BE2C (cell line): ENCODE measurements at regions not wholly inside any gene's neighbourhood (a gene's known extent, or its start where the extent isn't known, plus 50 kb on each side); places are given as distances from the start of the nearest gene placed in this dataset.

Experiments used
- DNase-seq: peaks from one replicate; pipeline ENCODE4 v3.0.0-alpha.2; 2020
- H3K27me3 ChIP-seq: fragments of 250-450 bp; sonication (Bioruptor Pico); 2 replicates; pipeline ENCODE4 v1.5.1; 2020; ENCODE audit warnings: mild to moderate bottlenecking
- H3K36me3 ChIP-seq: fragments of 250-450 bp; sonication (Bioruptor Pico); 2 replicates; pipeline ENCODE4 v1.5.1; 2020; ENCODE audit warnings: mild to moderate bottlenecking
- H3K4me1 ChIP-seq: fragments of 250-450 bp; sonication (Bioruptor Pico); 2 replicates; pipeline ENCODE4 v1.5.1; 2020
- H3K4me3 ChIP-seq: 2 replicates; pipeline ENCODE4 v1.5.1; 2011; ENCODE audit warnings: low read depth, low read length
- H3K9me3 ChIP-seq: fragments of 250-450 bp; sonication (Bioruptor Pico); 2 replicates; pipeline ENCODE4 v1.5.1; 2020
- TF ChIP-seq, protein P1 (sequence below): IDR thresholded peaks from 2 replicates; pipeline ENCODE4 v1.5.1; 2012; ENCODE audit warnings: mild to moderate bottlenecking, low read depth, low read length

DNA sequence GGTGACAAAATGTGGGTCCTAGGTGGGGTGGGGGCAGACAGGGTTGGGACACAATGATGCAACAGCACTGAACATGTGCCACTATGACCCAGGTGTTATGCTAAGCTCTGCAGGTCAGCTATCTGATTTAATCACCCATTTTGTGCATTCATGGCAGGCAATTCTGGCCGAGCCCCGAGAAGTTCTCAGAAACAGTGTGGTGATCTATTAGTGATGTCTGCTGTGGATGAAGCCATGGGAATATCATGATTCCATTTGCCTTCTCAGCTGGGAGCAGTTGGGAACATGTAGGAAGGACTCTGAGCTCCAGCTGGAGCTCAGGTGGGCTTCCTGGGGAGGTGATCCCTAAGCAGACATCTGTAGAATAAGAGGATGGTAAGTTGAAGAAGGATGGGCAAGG lies 194.0 kb upstream of the POU3F1 start:
- no peak overlapping the region for H3K4me3 ChIP-seq
- TF ChIP-seq, protein P1, sequence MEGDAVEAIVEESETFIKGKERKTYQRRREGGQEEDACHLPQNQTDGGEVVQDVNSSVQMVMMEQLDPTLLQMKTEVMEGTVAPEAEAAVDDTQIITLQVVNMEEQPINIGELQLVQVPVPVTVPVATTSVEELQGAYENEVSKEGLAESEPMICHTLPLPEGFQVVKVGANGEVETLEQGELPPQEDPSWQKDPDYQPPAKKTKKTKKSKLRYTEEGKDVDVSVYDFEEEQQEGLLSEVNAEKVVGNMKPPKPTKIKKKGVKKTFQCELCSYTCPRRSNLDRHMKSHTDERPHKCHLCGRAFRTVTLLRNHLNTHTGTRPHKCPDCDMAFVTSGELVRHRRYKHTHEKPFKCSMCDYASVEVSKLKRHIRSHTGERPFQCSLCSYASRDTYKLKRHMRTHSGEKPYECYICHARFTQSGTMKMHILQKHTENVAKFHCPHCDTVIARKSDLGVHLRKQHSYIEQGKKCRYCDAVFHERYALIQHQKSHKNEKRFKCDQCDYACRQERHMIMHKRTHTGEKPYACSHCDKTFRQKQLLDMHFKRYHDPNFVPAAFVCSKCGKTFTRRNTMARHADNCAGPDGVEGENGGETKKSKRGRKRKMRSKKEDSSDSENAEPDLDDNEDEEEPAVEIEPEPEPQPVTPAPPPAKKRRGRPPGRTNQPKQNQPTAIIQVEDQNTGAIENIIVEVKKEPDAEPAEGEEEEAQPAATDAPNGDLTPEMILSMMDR: no peak

DNA sequence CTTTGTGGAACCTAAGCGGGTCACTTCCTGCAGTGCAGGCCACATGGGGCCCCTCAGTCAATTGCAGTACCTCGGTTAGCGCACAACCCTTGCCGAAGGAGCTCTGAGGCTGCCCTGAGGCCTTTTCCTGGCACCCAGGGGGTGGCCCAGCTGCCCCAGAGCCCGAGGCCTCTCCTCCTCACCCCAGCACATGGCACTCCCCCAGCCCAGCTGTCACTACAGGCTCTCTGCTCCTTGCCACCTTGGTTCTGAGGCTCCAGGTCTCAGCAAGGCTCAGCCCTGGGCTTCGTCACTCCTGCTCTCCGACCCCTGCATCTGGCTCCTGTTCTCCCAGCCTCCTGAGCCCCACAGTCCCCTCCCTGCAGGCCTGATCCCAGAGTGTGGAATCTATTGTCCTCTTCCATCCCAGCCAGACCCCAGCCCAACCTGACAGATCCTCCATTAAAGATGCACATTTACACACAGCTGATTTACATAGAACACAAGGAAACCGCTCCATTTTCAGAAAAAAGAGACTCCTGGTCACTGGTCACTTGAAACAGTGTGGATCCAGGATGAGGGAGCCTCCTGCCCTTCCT lies 192.8 kb upstream of the POU3F1 start:
- no peak for DNase-seq
- Histone ChIP-seq H3K9me3 (no peaks in the 10 kb centered on the region), H3K4me1 (no peaks in the 10 kb centered on the region), H3K36me3 (no peaks in the 10 kb centered on the region), H3K4me3 (no peak overlapping the region), H3K27me3 (no peaks in the 10 kb centered on the region)
- TF ChIP-seq, protein P1: no peak

More for the DNA sequence above, 194.0 kb upstream of the POU3F1 start:
- no peak for DNase-seq
- H3K27me3 ChIP-seq: no peaks in the 10 kb centered on the region
- H3K4me1 ChIP-seq: no peaks in the 10 kb centered on the region
- no peaks in the 10 kb centered on the region for H3K9me3 ChIP-seq
- H3K36me3 ChIP-seq: no peaks in the 10 kb centered on the region

DNA sequence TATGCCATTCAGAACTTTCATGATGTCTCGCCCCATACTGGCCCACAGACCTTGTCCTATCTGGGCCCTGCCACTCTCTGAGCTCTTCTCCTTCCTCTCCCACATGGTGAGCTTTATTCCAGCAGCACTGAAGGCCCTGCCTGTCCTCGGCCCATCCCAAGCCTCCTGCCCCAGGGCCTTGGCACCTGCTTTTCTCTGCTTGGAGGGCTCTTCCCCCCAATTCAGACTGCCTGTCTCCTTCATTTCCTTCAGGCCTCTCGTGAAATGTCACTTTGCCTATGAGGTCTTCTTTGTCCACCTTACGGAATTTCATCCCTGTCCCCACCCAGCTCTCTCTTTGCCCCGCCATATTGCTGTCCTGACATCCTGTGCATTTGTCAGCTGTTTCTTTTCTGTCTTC lies 191.7 kb upstream of the POU3F1 start:
- H3K4me3 ChIP-seq: no peak overlapping the region
- DNase-seq: no peak
- no peaks in the 10 kb centered on the region for H3K36me3 ChIP-seq
- no peaks in the 10 kb centered on the region for H3K9me3 ChIP-seq
- no peaks in the 10 kb centered on the region for H3K27me3 ChIP-seq
- TF ChIP-seq, protein P1: no peak
- H3K4me1 ChIP-seq: no peaks in the 10 kb centered on the region

DNA sequence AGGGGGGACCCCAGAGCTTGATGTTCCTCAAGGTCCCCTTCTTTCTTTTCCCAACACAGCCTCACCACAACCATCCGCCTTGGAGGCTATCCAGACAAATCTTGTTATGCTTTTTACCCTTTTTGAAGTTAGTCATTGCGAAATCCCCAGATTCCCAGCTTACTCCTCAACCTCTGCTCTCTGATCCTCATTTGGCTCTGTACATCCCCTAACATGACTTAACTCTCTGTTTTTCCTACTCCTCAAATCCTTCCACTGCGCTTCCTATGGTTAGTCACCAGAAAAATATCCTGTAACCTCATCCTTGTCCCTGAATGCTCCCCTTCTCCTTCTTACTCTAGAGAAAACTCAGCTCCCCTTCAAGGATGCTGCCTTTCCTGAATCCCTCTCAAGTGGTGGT lies 189.1 kb upstream of the POU3F1 start:
- Histone ChIP-seq H3K4me1 (no peaks in the 10 kb centered on the region), H3K36me3 (no peaks in the 10 kb centered on the region), H3K9me3 (no peaks in the 10 kb centered on the region), H3K27me3 (no peaks in the 10 kb centered on the region), H3K4me3 (no peak overlapping the region)
- DNase-seq: no peak
- TF ChIP-seq, protein P1: no peak

DNA sequence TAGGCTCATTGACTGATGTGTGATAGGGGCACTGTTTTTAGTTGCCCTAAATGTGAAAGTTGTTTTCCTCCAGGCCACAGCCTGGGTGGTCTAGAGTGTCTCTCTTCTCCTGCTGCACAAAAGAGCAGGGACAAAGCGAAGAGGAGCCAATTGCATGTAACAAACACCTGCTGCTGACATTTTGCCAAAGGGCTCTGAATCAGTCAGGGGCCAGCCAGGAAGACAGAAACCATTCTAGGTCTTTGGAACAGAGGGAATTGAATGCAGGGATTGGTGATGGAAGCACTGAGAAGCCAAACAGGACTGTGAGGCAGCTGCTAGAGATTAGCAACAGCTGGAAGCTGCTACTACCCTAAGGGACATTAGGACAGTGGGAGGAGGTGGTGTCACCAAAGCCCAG lies 185.3 kb upstream of the POU3F1 start:
- H3K27me3 ChIP-seq: no peaks in the 10 kb centered on the region
- no peak overlapping the region for H3K4me3 ChIP-seq
- no peak for DNase-seq
- no peaks in the 10 kb centered on the region for H3K36me3 ChIP-seq
- H3K9me3 ChIP-seq: no peaks in the 10 kb centered on the region
- TF ChIP-seq, protein P1: no peak
- no peaks in the 10 kb centered on the region for H3K4me1 ChIP-seq

DNA sequence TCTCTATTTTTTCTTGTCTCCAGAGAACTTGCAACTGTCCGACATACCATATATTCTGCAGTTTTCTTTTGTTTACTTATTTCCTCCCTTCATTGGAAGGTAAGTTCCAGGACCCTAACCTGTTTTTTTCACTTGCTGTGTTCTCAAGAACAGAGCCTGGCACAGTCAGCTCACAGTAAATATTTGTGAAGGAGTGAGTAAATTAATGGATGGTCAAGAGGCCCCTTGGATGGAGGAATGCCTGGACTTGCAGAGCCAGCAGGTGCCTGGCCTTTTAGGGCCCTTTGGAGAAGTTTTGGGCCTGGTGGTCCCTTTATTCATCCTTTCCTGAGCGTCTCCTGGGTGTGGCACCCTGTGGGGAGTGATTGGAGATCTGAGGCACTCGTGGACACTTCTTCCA lies 182.1 kb upstream of the POU3F1 start:
- no peaks in the 10 kb centered on the region for H3K4me1 ChIP-seq
- H3K36me3 ChIP-seq: no peaks in the 10 kb centered on the region
- no peak overlapping the region for H3K4me3 ChIP-seq
- no peaks in the 10 kb centered on the region for H3K27me3 ChIP-seq
- no peaks in the 10 kb centered on the region for H3K9me3 ChIP-seq
- DNase-seq: no peak
- TF ChIP-seq, protein P1: no peak
